Activated naive CD8-positive, alpha-beta T cell treated with anti-CD3 and anti-CD28 coated beads, Interleukin-2, amount 50 U/mL, for 24 hours (primary cell): ENCODE measurements at regions not wholly inside any gene's neighbourhood (a gene's known extent, or its start where the extent isn't known, plus 50 kb on each side); places are given as distances from the start of the nearest gene placed in this dataset.
A peak's percentile ranks its signal among the peaks of the same experiment; 100 is the strongest.

Experiments
- ATAC-seq: fragments of 150-1000 bp; cut with Tn5 transposase; one replicate; pipeline ENCODE4 v1.10.0; 2021
- DNase-seq: peaks from one replicate; pipeline ENCODE4 v3.0.0; 2021
- H3K27ac Mint-ChIP-seq: one replicate; pipeline ENCODE4 v1.8.0; 2021; ENCODE audit warnings: mild to moderate bottlenecking, mixed read lengths
- H3K27me3 Mint-ChIP-seq: one replicate; pipeline ENCODE4 v1.8.0; 2021; ENCODE audit warnings: mixed read lengths
- H3K36me3 Mint-ChIP-seq: one replicate; pipeline ENCODE4 v1.8.0; 2021; ENCODE audit warnings: low read depth, mixed read lengths
- H3K4me1 Mint-ChIP-seq: one replicate; pipeline ENCODE4 v1.8.0; 2021; ENCODE audit warnings: mixed read lengths
- H3K4me3 Mint-ChIP-seq: one replicate; pipeline ENCODE4 v1.8.0; 2021; ENCODE audit warnings: mild to moderate bottlenecking, moderate library complexity, mixed read lengths
- H3K9me3 Mint-ChIP-seq: one replicate; pipeline ENCODE4 v1.8.0; 2021; ENCODE audit warnings: mixed read lengths

DNA sequence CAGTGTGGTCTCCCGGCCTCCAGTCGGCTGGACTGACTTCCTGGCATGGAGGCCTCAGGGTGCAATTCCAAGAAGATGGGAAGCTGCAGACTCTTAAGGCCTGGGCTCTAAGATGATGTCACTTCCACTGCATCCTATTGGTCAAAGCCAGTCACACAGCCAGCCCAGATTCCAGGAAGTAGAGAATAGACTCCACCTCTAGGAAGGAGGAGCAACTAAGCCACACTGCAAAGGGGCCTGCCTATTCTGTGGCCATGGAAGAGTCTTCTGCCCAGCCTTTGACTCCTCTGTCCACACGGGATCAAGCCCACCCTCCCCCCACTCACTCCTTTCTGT, 103.9 kb upstream of the RFLNA start:
- no peaks in the 10 kb centered on the region for H3K4me1 Mint-ChIP-seq
- H3K36me3 Mint-ChIP-seq, result no peaks in the 10 kb centered on the region
- DNase-seq, result no peak
- no peak overlapping the region for H3K4me3 Mint-ChIP-seq
- peak; percentile 62 for ATAC-seq
- H3K27ac Mint-ChIP-seq, result no peak overlapping the region
- H3K27me3 Mint-ChIP-seq, result no peaks in the 10 kb centered on the region
- H3K9me3 Mint-ChIP-seq, result no peaks in the 10 kb centered on the region

DNA sequence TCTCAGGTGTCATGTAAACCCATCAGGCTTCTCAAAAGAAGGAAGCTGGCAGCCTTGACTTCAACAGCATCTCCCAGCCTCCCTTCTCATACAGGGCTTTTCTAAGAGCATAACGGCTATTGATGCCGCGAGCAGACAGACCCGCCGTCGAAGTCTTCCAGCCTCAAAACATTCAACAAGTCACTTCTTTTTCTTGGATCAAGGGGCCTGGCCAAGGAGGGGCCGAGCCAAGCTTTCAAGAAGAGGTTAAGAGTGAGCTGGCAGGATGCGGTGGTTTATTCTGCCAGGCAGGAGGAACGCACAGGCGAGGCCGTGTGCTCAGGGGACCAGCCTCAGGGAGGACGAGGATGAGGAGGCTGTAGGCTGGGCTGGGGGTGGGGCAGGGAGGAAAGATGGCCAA, 102.9 kb upstream of the RFLNA start:
- H3K4me3 Mint-ChIP-seq, result no peak overlapping the region
- ATAC-seq, result no peak
- no peak overlapping the region for H3K27ac Mint-ChIP-seq
- peaks cover 5% of the 10 kb centered on the region for H3K9me3 Mint-ChIP-seq
- no peaks in the 10 kb centered on the region for H3K27me3 Mint-ChIP-seq
- no peaks in the 10 kb centered on the region for H3K4me1 Mint-ChIP-seq
- no peak for DNase-seq
- no peaks in the 10 kb centered on the region for H3K36me3 Mint-ChIP-seq

DNA sequence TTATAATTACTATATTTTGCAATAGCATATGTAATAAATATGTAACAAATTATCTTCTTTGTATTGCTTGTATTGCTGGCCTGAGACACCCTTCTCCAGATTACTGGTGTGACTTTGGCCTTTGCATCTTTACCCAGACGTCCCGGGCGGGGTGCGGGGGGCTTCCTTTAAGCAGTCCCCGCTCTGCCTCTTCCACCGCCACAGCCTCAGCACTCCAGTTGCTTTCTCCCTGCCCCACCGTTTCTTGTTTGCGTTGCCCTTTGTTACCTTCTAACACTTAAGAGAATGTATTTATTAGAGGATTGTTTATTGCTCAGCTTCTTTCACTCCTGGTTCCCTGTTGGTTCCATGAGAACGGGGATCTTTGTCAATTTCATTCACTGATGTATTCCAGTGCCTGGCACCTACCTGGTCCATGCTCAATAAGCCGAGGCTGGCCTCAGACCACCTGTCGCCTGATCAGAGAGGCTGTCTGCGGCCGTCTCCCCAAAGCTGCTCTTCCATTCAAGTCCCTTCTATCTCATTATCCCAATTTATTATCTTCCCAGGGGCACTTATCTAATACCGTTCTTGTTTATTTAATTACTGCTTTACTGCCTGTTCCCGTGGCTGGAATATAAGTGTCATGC, 100.5 kb upstream of the RFLNA start:
- Mint-ChIP-seq H3K27me3 (no peaks in the 10 kb centered on the region), H3K27ac (no peak overlapping the region), H3K36me3 (no peaks in the 10 kb centered on the region), H3K4me3 (no peak overlapping the region), H3K4me1 (no peaks in the 10 kb centered on the region), H3K9me3 (peaks cover 5% of the 10 kb centered on the region)
- no peak for ATAC-seq
- no peak for DNase-seq

DNA sequence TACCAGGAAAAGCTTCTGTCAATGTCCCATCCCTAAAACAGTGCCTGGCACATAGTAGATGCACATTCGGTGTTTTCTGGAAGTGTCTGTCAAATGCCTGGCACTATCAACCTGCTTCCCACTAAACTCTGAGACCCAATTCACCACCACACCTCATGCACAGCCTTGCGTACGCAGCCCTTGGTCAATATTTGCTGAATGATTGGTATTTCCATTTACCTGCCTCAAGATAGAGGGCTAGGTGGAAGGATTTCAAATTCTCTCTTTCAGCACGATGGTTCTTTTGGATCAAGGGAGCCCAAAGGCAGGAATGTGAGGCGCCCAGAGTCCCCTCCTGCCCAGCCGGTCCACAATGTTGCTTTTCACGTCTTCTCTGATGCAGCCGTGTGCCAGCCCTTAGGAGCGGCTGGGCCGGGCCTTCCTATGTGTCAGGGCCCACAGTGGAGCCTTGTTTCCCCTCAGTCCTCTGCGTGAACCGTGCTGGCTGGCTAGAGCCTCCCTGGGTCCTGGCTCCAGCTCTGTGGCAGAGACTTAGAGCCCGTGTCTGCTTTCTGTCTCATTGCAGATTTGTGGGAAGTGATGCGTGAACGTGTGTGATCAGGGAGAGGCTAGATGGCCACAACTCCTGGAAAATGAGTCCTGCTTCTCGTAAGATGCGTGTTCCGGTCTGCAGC, 99.9 kb upstream of the RFLNA start:
- no peaks in the 10 kb centered on the region for H3K36me3 Mint-ChIP-seq
- H3K27me3 Mint-ChIP-seq, result no peaks in the 10 kb centered on the region
- peaks cover 5% of the 10 kb centered on the region for H3K9me3 Mint-ChIP-seq
- ATAC-seq (no peak), DNase-seq (no peak)
- H3K4me1 Mint-ChIP-seq, result no peaks in the 10 kb centered on the region
- H3K4me3 Mint-ChIP-seq, result no peak overlapping the region
- no peak overlapping the region for H3K27ac Mint-ChIP-seq

DNA sequence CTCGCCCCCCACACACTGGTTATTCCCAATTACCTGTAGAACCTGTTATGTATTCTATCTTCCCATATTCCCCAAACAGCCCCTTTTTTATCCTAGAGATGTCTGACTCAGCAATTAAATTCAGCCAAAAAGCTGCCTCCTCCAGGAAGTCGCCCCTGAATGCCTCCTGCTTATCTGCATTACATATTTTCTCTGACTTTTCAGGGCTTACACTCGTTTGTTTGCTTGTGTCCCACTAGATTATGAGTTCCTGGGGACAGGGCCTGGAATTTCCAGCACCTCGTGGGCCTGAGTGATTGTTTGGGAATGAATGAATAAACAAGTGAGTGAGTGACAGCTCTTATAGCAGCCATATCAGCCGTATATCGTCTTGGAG, 99.3 kb upstream of the RFLNA start:
- Mint-ChIP-seq H3K4me3 (no peak overlapping the region), H3K9me3 (peaks cover 5% of the 10 kb centered on the region), H3K36me3 (no peaks in the 10 kb centered on the region), H3K4me1 (no peaks in the 10 kb centered on the region), H3K27me3 (no peaks in the 10 kb centered on the region), H3K27ac (no peak overlapping the region)
- no peak for DNase-seq
- ATAC-seq, result no peak

DNA sequence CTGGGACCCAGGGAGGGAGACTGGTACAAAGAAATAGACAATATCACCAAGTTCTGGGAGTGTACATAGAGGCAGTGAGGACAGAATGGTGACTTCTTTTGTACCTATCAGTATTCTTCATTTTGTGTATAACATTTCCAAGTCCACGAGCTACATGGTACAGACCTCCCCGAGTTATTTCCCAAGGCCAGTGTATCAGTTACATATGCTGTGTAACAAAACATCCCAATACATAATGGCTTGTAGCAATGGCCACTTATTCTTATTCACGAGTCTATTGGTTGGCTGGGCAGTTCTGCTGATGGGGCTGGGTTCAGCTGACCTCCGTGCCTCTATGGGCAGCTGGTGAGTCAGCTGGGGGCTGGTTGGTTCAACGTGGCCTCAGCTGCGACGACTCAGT, 98.7 kb upstream of the RFLNA start:
- no peak for DNase-seq
- ATAC-seq, result no peak
- no peaks in the 10 kb centered on the region for H3K4me1 Mint-ChIP-seq
- no peaks in the 10 kb centered on the region for H3K36me3 Mint-ChIP-seq
- no peak overlapping the region for H3K4me3 Mint-ChIP-seq
- peaks cover 7% of the 10 kb centered on the region for H3K9me3 Mint-ChIP-seq
- H3K27me3 Mint-ChIP-seq, result no peaks in the 10 kb centered on the region
- H3K27ac Mint-ChIP-seq, result no peak overlapping the region

DNA sequence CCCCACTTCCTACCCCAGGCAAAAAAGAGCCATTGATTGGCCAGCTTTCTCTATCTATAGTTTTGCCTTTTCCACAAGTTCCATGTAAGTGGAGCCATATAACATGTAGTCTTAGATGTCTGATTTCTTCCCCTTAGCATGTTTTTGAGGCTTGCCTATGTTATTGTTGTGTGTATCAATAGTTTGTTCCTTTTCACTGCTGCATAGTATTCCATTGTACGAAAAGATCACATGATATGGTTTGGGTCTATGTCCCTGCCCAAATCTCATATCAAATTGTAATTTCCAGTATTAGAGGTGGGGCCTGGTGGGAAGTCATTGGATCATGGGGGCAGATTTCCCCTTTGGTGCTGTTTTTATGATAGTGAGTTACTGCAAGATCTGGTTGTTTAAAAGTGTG, 93.6 kb upstream of the RFLNA start:
- Mint-ChIP-seq H3K27ac (no peak overlapping the region), H3K36me3 (no peaks in the 10 kb centered on the region), H3K9me3 (peaks cover 8% of the 10 kb centered on the region), H3K4me1 (no peaks in the 10 kb centered on the region), H3K4me3 (no peak overlapping the region), H3K27me3 (peaks cover 3% of the 10 kb centered on the region)
- ATAC-seq (no peak), DNase-seq (no peak)

DNA sequence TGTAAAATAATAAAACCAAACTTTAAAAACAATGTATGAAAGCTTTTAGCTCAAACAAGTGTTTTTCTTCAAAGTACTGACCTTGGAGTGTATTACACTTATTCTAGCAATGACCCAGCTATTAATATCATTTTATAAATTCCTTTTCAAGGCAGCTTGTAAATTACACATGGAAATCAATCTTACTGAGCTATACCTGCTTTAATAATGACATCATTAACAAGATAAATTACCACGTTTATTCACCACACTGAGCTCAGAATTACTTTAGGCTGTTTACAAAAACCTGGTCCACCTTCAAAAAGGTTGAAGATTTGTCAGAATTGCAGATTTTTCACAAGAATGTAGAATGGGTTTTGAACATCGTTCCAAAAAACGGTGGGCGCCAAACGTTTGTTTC, 91.7 kb upstream of the RFLNA start:
- no peak for ATAC-seq
- peaks cover 4% of the 10 kb centered on the region for H3K27me3 Mint-ChIP-seq

DNA sequence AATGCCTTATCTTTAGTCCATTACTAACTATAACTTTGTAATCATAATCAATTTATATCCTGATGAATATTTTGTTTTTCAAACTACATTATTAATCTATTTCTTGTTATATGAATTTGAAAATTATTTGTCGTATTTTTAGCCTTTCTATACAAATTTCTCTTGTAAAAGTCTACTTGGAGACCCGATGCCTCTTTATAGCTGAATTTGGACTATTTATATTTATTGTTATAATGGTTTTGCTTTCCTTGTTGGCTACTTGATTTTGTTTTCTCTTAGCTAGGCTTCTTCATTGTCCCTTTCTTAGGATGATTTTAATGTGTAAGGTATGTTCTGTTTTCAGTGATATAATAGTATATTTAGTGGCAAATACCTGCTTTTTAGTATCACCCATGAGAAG, 89.5 kb upstream of the RFLNA start:
- H3K9me3 Mint-ChIP-seq, result peaks cover 5% of the 10 kb centered on the region
- DNase-seq (no peak), ATAC-seq (no peak)
- peaks cover 7% of the 10 kb centered on the region for H3K27me3 Mint-ChIP-seq
- no peak overlapping the region for H3K27ac Mint-ChIP-seq
- no peak overlapping the region for H3K4me3 Mint-ChIP-seq
- H3K36me3 Mint-ChIP-seq, result no peaks in the 10 kb centered on the region
- no peaks in the 10 kb centered on the region for H3K4me1 Mint-ChIP-seq

More for the DNA sequence above, 91.7 kb upstream of the RFLNA start:
- no peaks in the 10 kb centered on the region for H3K36me3 Mint-ChIP-seq
- no peak for DNase-seq
- H3K4me1 Mint-ChIP-seq, result no peaks in the 10 kb centered on the region
- H3K27ac Mint-ChIP-seq, result no peak overlapping the region
- H3K4me3 Mint-ChIP-seq, result no peak overlapping the region
- peaks cover 5% of the 10 kb centered on the region for H3K9me3 Mint-ChIP-seq

DNA sequence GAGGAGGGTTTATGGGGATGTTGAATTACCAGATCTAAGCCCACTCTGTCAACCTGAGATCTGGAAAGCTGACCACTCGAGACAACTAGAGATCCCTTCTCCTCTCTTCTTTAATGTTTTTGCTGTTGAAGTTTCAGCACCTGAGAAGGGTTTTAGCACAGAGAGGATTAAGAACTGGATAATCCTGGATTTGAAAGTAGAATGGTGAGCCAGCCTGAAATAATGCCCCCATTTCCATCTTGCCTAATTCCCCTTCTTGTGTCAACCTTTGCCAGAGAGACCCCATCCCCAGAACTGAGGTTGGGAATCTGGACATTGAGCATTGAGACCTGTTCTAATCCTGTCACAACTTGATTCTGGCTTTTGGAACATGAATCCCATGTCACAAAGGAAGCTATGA, 87.8 kb upstream of the RFLNA start:
- peaks cover 7% of the 10 kb centered on the region for H3K27me3 Mint-ChIP-seq
- no peak for DNase-seq
- H3K9me3 Mint-ChIP-seq, result no peaks in the 10 kb centered on the region
- H3K27ac Mint-ChIP-seq, result no peak overlapping the region
- no peak overlapping the region for H3K4me3 Mint-ChIP-seq
- H3K36me3 Mint-ChIP-seq, result no peaks in the 10 kb centered on the region
- H3K4me1 Mint-ChIP-seq, result no peaks in the 10 kb centered on the region
- ATAC-seq, result no peak

DNA sequence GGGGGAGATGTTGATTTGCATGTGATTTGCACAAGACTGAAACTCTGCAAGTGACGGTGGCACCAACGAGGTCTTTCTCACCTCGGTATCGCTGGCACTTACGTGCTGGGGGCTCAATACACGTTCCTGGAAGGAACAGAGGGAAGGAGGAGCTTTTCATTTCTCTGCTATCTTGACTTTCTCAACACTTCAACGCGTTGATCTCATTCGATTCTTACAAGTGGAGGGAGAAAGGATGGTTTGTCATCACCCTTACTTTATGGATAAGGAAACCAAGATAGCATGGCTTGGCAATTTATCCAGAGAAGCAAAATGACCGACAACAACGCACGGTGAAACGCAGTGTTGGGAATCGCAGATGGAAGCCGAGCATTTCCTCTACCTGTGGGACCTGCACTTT, 87.3 kb upstream of the RFLNA start:
- Mint-ChIP-seq H3K4me3 (no peak overlapping the region), H3K27ac (no peak overlapping the region), H3K9me3 (no peaks in the 10 kb centered on the region), H3K4me1 (no peaks in the 10 kb centered on the region), H3K36me3 (no peaks in the 10 kb centered on the region), H3K27me3 (peaks cover 7% of the 10 kb centered on the region)
- DNase-seq, result no peak
- no peak for ATAC-seq

DNA sequence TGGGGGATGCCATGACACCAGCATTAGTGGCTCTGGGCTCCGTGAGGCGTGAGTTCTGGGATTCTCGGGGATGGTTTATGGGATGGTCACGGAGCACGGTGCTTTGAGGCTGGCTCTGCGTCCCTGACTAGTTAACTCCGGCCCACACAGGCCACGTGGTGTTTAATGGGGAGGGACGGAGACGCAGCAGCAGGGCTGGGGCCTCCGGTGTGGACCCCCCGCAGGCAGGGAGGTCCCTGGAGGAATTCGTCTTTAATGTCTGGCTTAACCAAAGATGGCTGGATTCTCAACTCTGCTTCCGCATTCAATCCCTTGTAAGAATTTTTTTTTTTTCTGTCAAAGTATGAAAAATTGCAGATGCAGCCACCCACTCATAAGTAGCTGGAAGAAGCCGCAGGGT, 86.4 kb upstream of the RFLNA start:
- ATAC-seq, result no peak
- no peak overlapping the region for H3K27ac Mint-ChIP-seq
- H3K4me3 Mint-ChIP-seq, result no peak overlapping the region
- no peaks in the 10 kb centered on the region for H3K36me3 Mint-ChIP-seq
- no peaks in the 10 kb centered on the region for H3K4me1 Mint-ChIP-seq
- peaks cover 10% of the 10 kb centered on the region for H3K27me3 Mint-ChIP-seq
- peaks cover 6% of the 10 kb centered on the region for H3K9me3 Mint-ChIP-seq
- no peak for DNase-seq

DNA sequence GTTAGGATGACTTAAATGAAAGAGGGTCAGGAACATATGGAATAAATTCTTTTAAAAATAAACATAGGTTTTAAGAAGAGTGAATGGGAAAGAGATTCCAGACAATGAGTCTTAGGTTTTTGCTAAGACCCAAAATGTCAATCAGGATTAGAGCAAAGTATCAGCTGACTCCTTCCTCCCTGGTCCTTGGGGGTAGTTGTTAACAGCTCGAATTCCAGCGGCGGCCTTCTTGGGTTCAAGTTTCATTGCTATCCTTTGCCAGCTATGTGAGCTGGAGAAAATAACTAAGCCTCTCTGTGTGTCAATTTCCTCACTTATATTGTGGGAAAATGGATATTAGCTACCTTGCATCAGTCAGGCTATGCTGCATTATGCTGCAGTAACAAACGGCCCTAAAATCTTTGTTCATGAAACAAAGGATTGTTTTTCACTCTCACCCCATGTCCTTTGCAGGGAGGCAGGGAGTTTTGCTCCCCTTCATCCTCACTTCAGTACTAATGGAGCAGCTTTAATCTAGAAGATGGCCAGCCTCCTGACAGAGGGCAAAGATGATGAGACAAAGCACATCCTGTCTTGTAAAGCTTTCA, 83.8 kb upstream of the RFLNA start:
- DNase-seq, result no peak
- Mint-ChIP-seq H3K27me3 (peaks cover 8% of the 10 kb centered on the region), H3K4me1 (no peaks in the 10 kb centered on the region), H3K9me3 (peaks cover 18% of the 10 kb centered on the region), H3K4me3 (no peak overlapping the region), H3K36me3 (no peaks in the 10 kb centered on the region), H3K27ac (no peak overlapping the region)
- ATAC-seq, result no peak

DNA sequence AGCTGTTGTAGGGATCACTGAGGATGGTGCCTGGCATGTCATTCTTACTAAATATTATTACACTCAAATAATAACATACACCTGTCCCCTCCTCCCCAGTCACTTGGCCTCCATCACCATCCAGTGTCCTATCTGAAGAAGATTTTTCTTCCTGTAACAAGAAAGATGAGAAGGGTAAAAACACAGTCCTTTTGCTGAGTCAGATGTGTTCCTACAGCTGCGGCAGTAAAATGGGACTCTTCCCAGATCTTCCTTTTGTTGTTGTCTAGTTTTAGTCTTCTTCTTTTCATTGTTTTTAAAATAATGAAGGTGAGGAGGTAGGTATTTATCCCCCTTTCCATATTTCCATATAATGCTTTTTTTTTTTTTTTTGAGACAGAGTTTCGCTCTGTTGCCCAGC, 83.1 kb upstream of the RFLNA start:
- DNase-seq (no peak), ATAC-seq (no peak)
- no peak overlapping the region for H3K4me3 Mint-ChIP-seq
- no peak overlapping the region for H3K27ac Mint-ChIP-seq
- no peaks in the 10 kb centered on the region for H3K36me3 Mint-ChIP-seq
- peaks cover 18% of the 10 kb centered on the region for H3K9me3 Mint-ChIP-seq
- H3K27me3 Mint-ChIP-seq, result peaks cover 10% of the 10 kb centered on the region
- H3K4me1 Mint-ChIP-seq, result no peaks in the 10 kb centered on the region

DNA sequence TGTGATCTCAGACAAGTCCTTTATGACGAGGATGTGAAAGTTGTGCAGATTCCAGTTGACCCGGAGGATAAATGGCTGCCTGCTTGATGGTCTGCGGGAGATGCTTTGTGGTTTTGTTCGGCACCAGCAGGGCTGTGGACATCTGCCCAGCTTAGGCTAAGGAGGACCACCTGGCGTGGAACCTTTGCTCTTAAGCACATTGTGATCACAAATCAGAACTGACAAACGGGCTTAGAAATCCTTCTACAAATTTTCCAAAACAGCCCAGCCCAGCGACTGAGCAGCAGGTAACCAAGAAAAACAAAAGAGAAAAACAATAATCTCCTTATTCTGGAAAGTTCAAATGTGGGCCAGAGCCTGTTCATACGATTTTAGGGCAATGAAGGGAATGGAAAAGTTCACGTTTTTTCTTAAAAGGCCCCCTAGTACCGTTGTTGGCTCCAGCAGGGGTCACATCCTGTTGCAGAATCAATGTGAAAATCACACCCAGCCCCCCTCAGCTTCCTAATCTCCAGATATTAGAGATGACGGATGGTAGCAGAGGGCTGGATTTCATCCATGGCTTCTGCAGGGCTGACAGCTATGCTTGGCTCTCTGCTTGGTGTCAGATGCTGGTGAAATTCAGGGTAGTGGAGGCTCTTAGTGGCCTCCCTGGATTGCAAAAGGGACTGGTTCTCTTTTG, 81.1 kb upstream of the RFLNA start:
- Mint-ChIP-seq H3K27ac (no peak overlapping the region), H3K9me3 (peaks cover 18% of the 10 kb centered on the region), H3K36me3 (no peaks in the 10 kb centered on the region), H3K4me1 (no peaks in the 10 kb centered on the region), H3K4me3 (no peak overlapping the region), H3K27me3 (peaks cover 5% of the 10 kb centered on the region)
- DNase-seq (no peak), ATAC-seq (no peak)
